SIG-M5 (cell line): ENCODE measurements at regions not wholly inside any gene's neighbourhood (a gene's known extent, or its start where the extent isn't known, plus 50 kb on each side); places are given as distances from the start of the nearest gene placed in this dataset.

Experiments used
- DNase-seq: peaks from one replicate; lab custom pipeline; 2025; lab: John Stamatoyannopoulos, UW

- DNase-seq: no peak
These were observed 761.7 kb downstream of the IGSF11 start for GRCh38 chr3:118272991-118273390.

GRCh38 chr3:118277814-118278213 is 756.8 kb downstream of the IGSF11 start:
- no peak for DNase-seq

- no peak for DNase-seq
These were observed 741.8 kb downstream of the IGSF11 start for GRCh38 chr3:118292841-118293240.

GRCh38 chr3:118298133-118298532 is 736.5 kb downstream of the IGSF11 start:
- DNase-seq: no peak

GRCh38 chr3:118304557-118304956 is 730.1 kb downstream of the IGSF11 start:
- DNase-seq: no peak

- no peak for DNase-seq
These were observed 701.9 kb downstream of the IGSF11 start for GRCh38 chr3:118332699-118333098.

- DNase-seq: no peak
These were observed 697.0 kb downstream of the IGSF11 start for GRCh38 chr3:118337649-118338048.

- no peak for DNase-seq
These were observed 687.1 kb downstream of the IGSF11 start for GRCh38 chr3:118347396-118348168.

- no peak for DNase-seq
These were observed 686.5 kb downstream of the IGSF11 start for GRCh38 chr3:118348169-118348557.

- DNase-seq: no peak
These were observed 680.1 kb downstream of the IGSF11 start for GRCh38 chr3:118354556-118354955.

- DNase-seq: no peak
These were observed 664.7 kb downstream of the IGSF11 start for GRCh38 chr3:118369892-118370491.

GRCh38 chr3:118380576-118380975 is 654.1 kb downstream of the IGSF11 start:
- DNase-seq: no peak

- no peak for DNase-seq
These were observed 638.2 kb downstream of the IGSF11 start for GRCh38 chr3:118396491-118396890.

- DNase-seq: no peak
These were observed 634.6 kb downstream of the IGSF11 start for GRCh38 chr3:118400086-118400485.

GRCh38 chr3:118400886-118401285 is 633.8 kb downstream of the IGSF11 start:
- no peak for DNase-seq

GRCh38 chr3:118401887-118402286 is 632.8 kb downstream of the IGSF11 start:
- DNase-seq: no peak

GRCh38 chr3:118402971-118403370 is 631.7 kb downstream of the IGSF11 start:
- DNase-seq: no peak

GRCh38 chr3:118406562-118406961 is 628.1 kb downstream of the IGSF11 start:
- no peak for DNase-seq

GRCh38 chr3:118408431-118408830 is 626.2 kb downstream of the IGSF11 start:
- no peak for DNase-seq

GRCh38 chr3:118412503-118412902 is 622.1 kb downstream of the IGSF11 start:
- DNase-seq: no peak

GRCh38 chr3:118425272-118425837 is 609.3 kb downstream of the IGSF11 start:
- DNase-seq: no peak

- DNase-seq: no peak
These were observed 600.8 kb downstream of the IGSF11 start for GRCh38 chr3:118433825-118434224.

GRCh38 chr3:118435851-118436350 is 598.7 kb downstream of the IGSF11 start:
- DNase-seq: no peak
